Aorta (tissue), 5 donors: ENCODE measurements at regions not wholly inside any gene's neighbourhood (a gene's known extent, or its start where the extent isn't known, plus 50 kb on each side); places are given as distances from the start of the nearest gene placed in this dataset.

ENCODE experiments used
- ATAC-seq: fragments of 200-7000 bp; cut with Tn5 transposase; one replicate; pipeline ENCODE4 v1.9.1; 2022; ENCODE audit warnings: moderate library complexity; ENCODE audit not compliant: low FRiP score
- DNase-seq, 2 donors: peaks; one replicate each; pipeline ENCODE4 v3.0.0-alpha.2; 2020
- H3K27ac ChIP-seq, 2 donors: one replicate each; pipeline ENCODE4 v1.5.1; 2013; ENCODE audit warnings: low read length in 2 of 2, mild to moderate bottlenecking in 2 of 2, moderate library complexity in 2 of 2, control low read depth in 1 of 2, inconsistent platforms in 1 of 2, low read depth in 1 of 2
- H3K27me3 ChIP-seq, 2 donors: one replicate each; pipeline ENCODE4 v1.6.1; 2013; ENCODE audit warnings: control low read depth in 1 of 2, low read length in 1 of 2, mild to moderate bottlenecking in 1 of 2, moderate library complexity in 1 of 2; ENCODE audit not compliant: insufficient read depth in 2 of 2, control insufficient read depth in 1 of 2
- H3K36me3 ChIP-seq, 2 donors: one replicate each; pipeline ENCODE4 v1.6.1; 2013; ENCODE audit warnings: control low read depth in 1 of 2, low read length in 1 of 2, mild to moderate bottlenecking in 1 of 2; ENCODE audit not compliant: insufficient read depth in 2 of 2, control insufficient read depth in 1 of 2
- H3K4me1 ChIP-seq, 2 donors: one replicate each; pipeline ENCODE4 v1.6.1; 2013; ENCODE audit warnings: low read length in 2 of 2, control low read depth in 1 of 2, mild to moderate bottlenecking in 1 of 2, moderate library complexity in 1 of 2; ENCODE audit not compliant: insufficient read depth in 2 of 2, control insufficient read depth in 1 of 2
- H3K4me3 ChIP-seq, 2 donors: one replicate each; pipeline ENCODE4 v1.5.1; 2013; ENCODE audit warnings: low read length in 2 of 2, control low read depth in 1 of 2, mild to moderate bottlenecking in 1 of 2
- H3K9me3 ChIP-seq: one replicate; pipeline ENCODE4 v1.6.1; 2013; ENCODE audit warnings: mild to moderate bottlenecking, low read length; ENCODE audit not compliant: control insufficient read depth
- WGBS, 2 donors: extraction: QIAGEN DNeasy Blood & Tissue Kit; methylation state at CpG; one replicate each; pipeline ENCODE4 v1.1.7; 2013; 5-methylcytosine and 5-hydroxymethylcytosine counted together
- intact Hi-C, 2 donors: fragments of 100-400 bp; cut with DNase I; formaldehyde crosslinking; loops; one replicate each; pipeline versions ENCODE4 v1.14.2 to v1.15.0; 2022
- donor health status: healthy with polysubstance abuse.
- donor health status: Bipolar disorder and iron deficiency.
- donor health status: DM: no; HTN: no; CAD: no.
- donor health status: DM: no; HTN: no; CAD: no.
- donor health status: DM: yes; HTN: yes; CAD: no.

GRCh38 chr18:2171840-2172625 lies 399.3 kb downstream of the METTL4 start:
- 27 to 38% methylated on average over 5 of the region's 5 CpGs for WGBS, 2 donors
- ATAC-seq: no peak

GRCh38 chr18:2172881-2173280 lies 398.4 kb downstream of the METTL4 start:
- 37 to 54% methylated on average over 2 of the region's 2 CpGs for WGBS, 2 donors
- H3K36me3 ChIP-seq: no peaks in the 10 kb centered on the region
- H3K4me3 ChIP-seq: no peak overlapping the region
- no peaks in the 10 kb centered on the region for H3K27me3 ChIP-seq
- H3K4me1 ChIP-seq: no peaks in the 10 kb centered on the region
- ATAC-seq (no peak), DNase-seq (no peak)
- no peak overlapping the region for H3K27ac ChIP-seq
- no peaks in the 10 kb centered on the region for H3K9me3 ChIP-seq
- intact Hi-C loops: no loop called here

More at GRCh38 chr18:2171840-2172625, 399.3 kb downstream of the METTL4 start:
- no peak for DNase-seq
- Histone ChIP-seq H3K9me3 (no peaks in the 10 kb centered on the region), H3K36me3 (no peaks in the 10 kb centered on the region), H3K4me3 (no peak overlapping the region), H3K27me3 (no peaks in the 10 kb centered on the region), H3K4me1 (no peaks in the 10 kb centered on the region), H3K27ac (no peak overlapping the region)
- intact Hi-C loops: no loop called here

- Histone ChIP-seq H3K4me3 (no peak overlapping the region), H3K4me1 (no peaks in the 10 kb centered on the region), H3K27ac (no peak overlapping the region), H3K9me3 (no peaks in the 10 kb centered on the region), H3K36me3 (no peaks in the 10 kb centered on the region), H3K27me3 (no peaks in the 10 kb centered on the region)
- intact Hi-C loops: no loop called here
- DNase-seq (no peak), ATAC-seq (no peak)
- WGBS, 2 donors: 4 to 7% methylated on average over 4 of the region's 4 CpGs
These were observed 397.8 kb downstream of the METTL4 start for GRCh38 chr18:2173486-2173885.

- Histone ChIP-seq H3K27me3 (peaks cover 0 to 2% of the 10 kb centered on the region in 2 donors), H3K9me3 (no peaks in the 10 kb centered on the region), H3K36me3 (no peaks in the 10 kb centered on the region), H3K4me1 (no peaks in the 10 kb centered on the region), H3K27ac (no peak overlapping the region), H3K4me3 (no peak overlapping the region)
- no peak for ATAC-seq
- no peak for DNase-seq
- intact Hi-C loops: no loop called here
- WGBS, 2 donors: 78 to 82% methylated on average over 5 of the region's 5 CpGs
These were observed 393.3 kb downstream of the METTL4 start for GRCh38 chr18:2178036-2178435.

- Histone ChIP-seq H3K27ac (no peak overlapping the region), H3K9me3 (no peaks in the 10 kb centered on the region), H3K4me1 (no peaks in the 10 kb centered on the region), H3K27me3 (peaks cover 0 to 2% of the 10 kb centered on the region in 2 donors), H3K4me3 (no peak overlapping the region), H3K36me3 (no peaks in the 10 kb centered on the region)
- 87 to 89% methylated on average over 8 of the region's 8 CpGs for WGBS, 2 donors
- intact Hi-C loops: no loop called here
- ATAC-seq (no peak), DNase-seq (no peak)
These were observed 391.7 kb downstream of the METTL4 start for GRCh38 chr18:2179498-2180183.

- H3K27ac ChIP-seq: no peak overlapping the region
- H3K9me3 ChIP-seq: no peaks in the 10 kb centered on the region
- ATAC-seq (no peak), DNase-seq (no peak)
- peaks cover 0 to 2% of the 10 kb centered on the region in 2 donors for H3K27me3 ChIP-seq
- WGBS, 2 donors: 78 to 91% methylated on average over 1 of the region's 1 CpG
- no peaks in the 10 kb centered on the region for H3K36me3 ChIP-seq
- H3K4me1 ChIP-seq: no peaks in the 10 kb centered on the region
- no peak overlapping the region for H3K4me3 ChIP-seq
- intact Hi-C loops: no loop called here
These were observed 390.7 kb downstream of the METTL4 start for GRCh38 chr18:2180586-2180985.

GRCh38 chr18:2183432-2183831 lies 387.9 kb downstream of the METTL4 start:
- DNase-seq: no peak
- H3K27ac ChIP-seq: no peak overlapping the region

GRCh38 chr18:2186967-2187366 lies 384.3 kb downstream of the METTL4 start:
- Histone ChIP-seq H3K4me3 (no peak overlapping the region), H3K9me3 (no peaks in the 10 kb centered on the region), H3K4me1 (no peaks in the 10 kb centered on the region), H3K27ac (no peak overlapping the region), H3K27me3 (peaks cover 0 to 2% of the 10 kb centered on the region in 2 donors), H3K36me3 (no peaks in the 10 kb centered on the region)
- intact Hi-C loops: no loop called here
- DNase-seq: no peak
- WGBS, 2 donors: 72 to 75% methylated on average over 1 of the region's 1 CpG
- ATAC-seq: no peak

More at GRCh38 chr18:2183432-2183831, 387.9 kb downstream of the METTL4 start:
- Histone ChIP-seq H3K27me3 (peaks cover 0 to 2% of the 10 kb centered on the region in 2 donors), H3K4me1 (no peaks in the 10 kb centered on the region), H3K9me3 (no peaks in the 10 kb centered on the region), H3K4me3 (no peak overlapping the region), H3K36me3 (no peaks in the 10 kb centered on the region)
- intact Hi-C loops: no loop called here
- no peak for ATAC-seq
- WGBS, 2 donors: 82 to 85% methylated on average over 5 of the region's 5 CpGs

- Histone ChIP-seq H3K36me3 (no peaks in the 10 kb centered on the region), H3K27me3 (peaks cover 0 to 2% of the 10 kb centered on the region in 2 donors), H3K27ac (no peak overlapping the region), H3K4me1 (no peaks in the 10 kb centered on the region), H3K4me3 (no peak overlapping the region), H3K9me3 (no peaks in the 10 kb centered on the region)
- 64 to 74% methylated on average over 1 of the region's 1 CpG for WGBS, 2 donors
- intact Hi-C loops: no loop called here
- DNase-seq: no peak
- ATAC-seq: no peak
These were observed 383.0 kb downstream of the METTL4 start for GRCh38 chr18:2188258-2188657.
